GM11168 (cell line): ENCODE measurements at regions not wholly inside any gene's neighbourhood (a gene's known extent, or its start where the extent isn't known, plus 50 kb on each side); places are given as distances from the start of the nearest gene placed in this dataset.

Experiments used
- in situ Hi-C: fragments of 300-500 bp; cut with MboI; formaldehyde crosslinking; loops from one replicate; pipeline ENCODE4 v1.12.0; 2022; ENCODE audit warnings: low sequenced_read_pairs; ENCODE audit not compliant: unreplicated experiment

- in situ Hi-C loops: no loop called here
These were observed 92.3 kb upstream of the ZNF516 start for GRCh38 chr18:76587147-76587878.

DNA sequence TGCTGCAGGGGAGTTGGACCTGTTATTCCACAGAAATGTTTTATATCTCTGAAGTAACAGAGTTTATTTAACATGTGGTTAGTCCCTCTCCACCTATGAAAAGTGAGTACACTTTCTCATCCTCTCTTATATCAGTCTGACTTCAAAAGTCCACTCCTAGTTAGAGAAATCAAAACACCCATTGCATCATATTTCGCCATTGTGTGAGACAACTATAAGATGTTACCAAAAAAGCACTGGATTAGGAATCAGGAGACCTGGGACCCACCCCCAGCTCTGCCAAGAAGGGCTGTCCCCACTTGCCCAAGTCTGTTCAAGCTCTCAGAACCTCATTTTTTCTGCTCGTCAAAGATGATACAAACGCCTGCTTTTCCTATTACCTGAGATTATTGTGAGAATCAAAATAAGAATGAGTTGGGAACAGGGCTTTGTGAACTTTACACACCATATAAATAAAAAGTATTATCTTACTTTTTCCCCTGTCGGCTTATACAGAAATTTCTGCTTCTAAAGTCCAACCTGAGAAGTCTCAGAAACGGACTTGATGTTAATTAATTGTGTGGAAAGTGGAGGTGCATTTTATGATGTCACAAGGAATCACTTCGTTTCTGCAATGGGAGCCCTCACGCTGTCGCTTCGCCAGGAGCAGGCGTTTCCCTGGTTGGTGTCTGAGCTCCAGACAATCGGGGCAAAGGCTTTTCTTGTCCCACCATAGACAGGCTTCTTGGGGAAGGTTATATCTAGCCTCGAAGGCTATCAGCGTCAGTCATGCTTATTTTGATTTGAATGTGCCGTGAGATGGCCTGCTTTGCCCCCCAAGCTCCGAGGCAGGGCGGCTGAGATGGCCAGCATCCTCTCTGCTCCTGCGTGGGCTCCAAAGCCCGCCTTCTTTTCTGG is 89.6 kb upstream of the ZNF516 start:
- in situ Hi-C loops: no loop called here

DNA sequence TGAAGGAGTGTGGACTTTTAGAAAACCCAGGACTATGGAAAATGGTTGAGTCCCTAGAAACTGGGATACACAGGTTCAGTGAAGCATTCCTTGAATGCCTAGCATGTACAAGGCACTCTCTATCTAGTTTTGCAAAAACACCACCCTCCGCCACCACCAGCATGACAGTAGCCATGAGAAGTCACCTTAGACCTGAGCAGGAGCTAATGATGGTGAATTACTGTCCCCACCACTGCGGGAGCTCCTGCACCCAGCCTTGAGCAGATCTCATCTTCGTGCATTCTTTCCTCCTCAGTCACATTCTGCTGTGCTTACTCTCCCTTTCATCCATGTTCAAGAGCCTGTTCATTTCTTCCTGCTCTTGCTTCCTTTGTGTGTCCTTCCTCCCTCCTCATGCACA is 86.2 kb upstream of the ZNF516 start:
- in situ Hi-C loops: no loop called here

- in situ Hi-C loops: no loop called here
These were observed 85.4 kb upstream of the ZNF516 start for GRCh38 chr18:76580288-76580962.

- in situ Hi-C loops: no loop called here
These were observed 84.3 kb upstream of the ZNF516 start for GRCh38 chr18:76579301-76579695.

DNA sequence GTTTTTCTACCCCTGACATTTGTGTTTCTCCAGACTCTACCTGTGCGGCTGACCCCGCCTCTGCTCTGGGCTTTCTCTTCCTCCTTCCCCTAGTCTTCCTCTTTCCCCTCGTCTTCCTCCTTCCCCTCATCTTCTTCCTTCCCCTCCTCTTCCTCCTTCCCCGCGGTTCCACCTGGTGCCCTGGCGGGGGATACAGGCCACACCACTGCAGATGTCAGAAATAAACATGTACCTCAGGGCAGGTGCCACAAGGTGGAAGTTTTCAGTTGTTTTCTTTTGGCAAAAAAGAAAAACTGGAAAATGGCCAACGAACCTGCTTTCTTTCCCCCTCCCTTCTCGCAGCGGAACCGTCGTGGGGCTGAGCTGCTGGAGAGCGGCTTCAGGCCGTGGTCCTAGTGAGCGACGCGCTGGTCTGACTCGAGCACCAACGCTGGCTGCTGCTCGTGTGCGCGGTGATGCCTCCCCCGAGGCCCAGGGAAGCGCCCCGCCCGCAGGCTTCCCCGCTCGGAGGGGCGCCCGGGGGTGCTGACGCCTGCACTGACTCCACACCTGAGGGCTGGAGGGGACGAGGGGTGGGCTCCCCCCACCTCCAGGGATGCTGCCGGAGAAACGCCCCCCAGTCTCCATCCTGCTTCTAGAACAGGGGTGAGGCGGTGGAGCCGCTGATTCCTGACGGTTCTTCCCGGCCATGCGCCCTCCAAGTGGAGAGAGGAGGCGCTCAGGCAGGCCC is 83.7 kb upstream of the ZNF516 start:
- in situ Hi-C loops: no loop called here

- in situ Hi-C loops: no loop called here
These were observed 78.4 kb upstream of the ZNF516 start for GRCh38 chr18:76573325-76574025.

DNA sequence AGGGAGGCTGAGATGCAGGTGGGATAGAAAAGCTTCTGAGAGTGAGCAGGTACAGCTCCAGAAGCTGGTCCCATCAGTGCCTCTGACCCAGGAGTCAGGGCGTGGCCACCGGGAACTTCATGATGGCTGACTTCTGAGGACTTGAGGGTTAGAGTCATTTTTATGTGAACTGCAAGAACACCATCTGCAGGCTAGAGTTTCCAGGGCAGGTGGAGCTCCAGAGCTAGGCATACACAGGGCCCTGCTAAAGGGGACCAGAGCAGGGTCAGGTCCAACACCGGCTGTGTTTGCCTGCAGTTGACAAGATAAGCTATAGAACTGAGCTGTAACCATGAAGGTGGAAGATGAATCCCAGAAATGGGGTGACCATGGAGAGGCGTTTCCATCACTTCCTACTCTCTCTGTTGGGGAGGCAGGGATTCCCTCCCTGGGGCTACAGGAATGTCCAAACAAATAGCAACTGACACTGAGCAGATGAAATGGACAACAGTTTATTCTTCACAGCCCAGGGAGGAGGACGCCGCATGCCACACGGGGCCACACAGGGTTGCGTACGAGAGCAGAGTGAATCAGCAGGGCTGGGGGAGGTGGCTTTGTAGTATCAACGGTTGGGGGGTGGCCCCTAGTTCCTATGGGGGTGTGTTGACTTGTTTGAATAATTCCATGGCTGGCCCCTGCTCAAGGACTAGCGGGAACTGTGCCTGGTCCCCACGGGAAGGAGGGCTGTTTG is 77.6 kb upstream of the ZNF516 start:
- in situ Hi-C loops: no loop called here

- in situ Hi-C loops: no loop called here
These were observed 76.6 kb upstream of the ZNF516 start for GRCh38 chr18:76571689-76572088.

GRCh38 chr18:76570856-76571255 is 75.8 kb upstream of the ZNF516 start:
- in situ Hi-C loops: no loop called here

DNA sequence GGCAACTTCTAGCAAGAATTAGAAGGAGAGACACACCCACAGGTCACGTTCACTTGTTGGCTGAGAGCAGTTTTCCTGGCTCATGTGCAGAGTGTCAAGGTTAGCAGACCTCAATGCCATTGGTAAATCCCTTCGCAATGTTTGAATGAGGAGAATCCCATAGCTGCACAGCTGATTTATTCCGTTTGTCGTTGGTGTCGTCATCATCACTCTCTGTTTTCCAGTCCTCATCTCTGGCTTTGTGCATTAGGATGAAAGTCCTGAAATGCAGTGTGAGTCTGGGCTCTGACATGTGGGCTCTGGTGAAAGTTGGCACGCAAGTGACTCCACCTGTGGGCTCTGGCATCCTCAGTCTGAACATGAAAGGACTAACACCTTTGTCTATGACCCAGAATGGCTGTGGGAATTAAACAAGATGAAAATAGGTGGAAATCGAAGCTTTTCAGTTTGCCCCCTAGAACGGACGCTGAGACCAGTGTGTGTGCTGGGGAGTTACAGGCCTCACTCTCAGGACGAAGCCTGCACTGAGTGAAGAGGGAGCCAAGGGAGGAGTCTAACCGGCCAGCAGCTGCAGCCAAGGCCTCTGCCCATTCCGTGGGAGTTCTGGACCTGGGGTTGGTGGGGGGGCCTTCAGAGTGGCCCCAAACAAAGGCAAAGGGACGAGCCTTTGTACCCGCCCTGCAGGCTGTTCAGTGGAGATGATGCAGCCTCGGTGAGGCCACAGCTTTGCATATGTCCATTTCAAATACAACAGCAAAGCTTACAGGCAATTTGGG is 74.8 kb upstream of the ZNF516 start:
- in situ Hi-C loops: no loop called here

- in situ Hi-C loops: no loop called here
These were observed 73.7 kb upstream of the ZNF516 start for GRCh38 chr18:76568731-76569130.

DNA sequence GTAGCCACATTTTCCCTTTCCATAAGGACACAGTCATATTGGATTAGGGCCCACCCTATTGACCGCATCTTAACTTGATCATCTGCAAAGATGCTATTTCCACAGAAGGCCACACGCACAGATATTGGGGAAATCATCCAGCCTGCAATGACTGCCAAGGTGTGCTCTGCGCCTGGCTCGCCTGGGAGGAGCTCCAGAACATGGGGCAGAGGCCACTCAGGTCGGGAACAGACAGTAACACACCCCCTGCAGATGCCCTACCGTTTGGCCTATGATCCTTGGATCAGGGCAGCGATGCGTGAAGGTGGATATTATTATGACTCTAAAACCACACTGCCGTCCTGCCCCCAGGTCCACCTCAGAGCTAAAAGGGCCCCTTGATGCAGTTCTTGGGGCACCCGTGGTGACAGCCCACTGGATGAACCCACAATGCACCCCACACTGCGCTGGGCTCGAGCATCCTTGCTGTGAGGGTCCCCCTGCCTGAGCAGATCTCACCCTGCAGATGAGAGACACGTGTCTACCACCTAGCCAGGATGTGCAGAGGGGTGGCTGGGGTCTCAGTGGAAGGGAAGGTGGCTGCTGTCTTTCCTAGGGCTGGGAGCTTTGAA is 72.9 kb upstream of the ZNF516 start:
- in situ Hi-C loops: no loop called here

DNA sequence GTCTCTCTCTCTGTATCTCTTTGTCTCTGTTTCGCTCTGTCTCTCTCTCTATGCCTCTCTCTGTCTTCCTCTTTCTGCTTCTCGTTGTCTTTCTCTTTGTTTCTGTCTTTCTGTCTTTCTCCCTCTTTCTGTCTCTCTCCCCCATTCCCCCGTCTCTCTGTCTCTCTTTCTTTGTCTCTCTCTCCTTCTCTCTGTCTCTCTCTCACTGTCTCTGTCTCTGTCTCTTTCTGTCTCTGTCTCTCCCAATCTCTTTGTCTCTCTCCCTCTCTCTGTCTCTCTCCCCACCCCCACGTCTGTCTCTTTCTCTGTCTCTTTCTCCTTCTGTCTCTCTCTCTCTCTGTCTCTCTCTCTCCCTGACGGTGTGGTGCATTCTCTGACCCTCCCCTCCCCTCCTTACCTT is 71.9 kb upstream of the ZNF516 start:
- in situ Hi-C loops: no loop called here

GRCh38 chr18:76565238-76566173 is 70.5 kb upstream of the ZNF516 start:
- in situ Hi-C loops: no loop called here

- in situ Hi-C loops: no loop called here
These were observed 69.7 kb upstream of the ZNF516 start for GRCh38 chr18:76564655-76565237.

GRCh38 chr18:76564117-76564516 is 69.1 kb upstream of the ZNF516 start:
- in situ Hi-C loops: no loop called here
